Activated naive CD8-positive, alpha-beta T cell (primary cell): ENCODE measurements at regions not wholly inside any gene's neighbourhood (a gene's known extent, or its start where the extent isn't known, plus 50 kb on each side); places are given as distances from the start of the nearest gene placed in this dataset.
A peak's percentile ranks its signal among the peaks of the same experiment; 100 is the strongest.
"Not testable (repeated sequence)": the region's sequence is repeated elsewhere in the genome, so short reads cannot be mapped to it uniquely, and the experiment has no call there.

Source experiments
- H3K27ac Mint-ChIP-seq: one replicate; pipeline ENCODE4 v1.8.0; 2021; ENCODE audit warnings: mixed read lengths
- H3K27me3 Mint-ChIP-seq: one replicate; pipeline ENCODE4 v1.8.0; 2021; ENCODE audit warnings: mixed read lengths
- H3K36me3 Mint-ChIP-seq: one replicate; pipeline ENCODE4 v1.8.0; 2021; ENCODE audit warnings: mixed read lengths
- H3K4me1 Mint-ChIP-seq: one replicate; pipeline ENCODE4 v1.8.0; 2021; ENCODE audit warnings: low read depth, mixed read lengths
- H3K4me3 Mint-ChIP-seq: one replicate; pipeline ENCODE4 v1.8.0; 2021; ENCODE audit warnings: mild to moderate bottlenecking, mixed read lengths
- H3K9me3 Mint-ChIP-seq: one replicate; pipeline ENCODE4 v1.8.0; 2021; ENCODE audit warnings: low read depth, mixed read lengths

GRCh38 chr6:33897189-33897780 lies 93.5 kb upstream of the MLN start:
- no peaks in the 10 kb centered on the region for H3K36me3 Mint-ChIP-seq
- H3K4me3 Mint-ChIP-seq: no peak overlapping the region
- H3K27ac Mint-ChIP-seq: no peak overlapping the region
- H3K4me1 Mint-ChIP-seq: peaks cover 42% of the 10 kb centered on the region
- H3K27me3 Mint-ChIP-seq: no peaks in the 10 kb centered on the region
- no peaks in the 10 kb centered on the region for H3K9me3 Mint-ChIP-seq

GRCh38 chr6:33896391-33897188 lies 92.8 kb upstream of the MLN start:
- Mint-ChIP-seq H3K9me3 (no peaks in the 10 kb centered on the region), H3K4me1 (peaks cover 37% of the 10 kb centered on the region), H3K4me3 (no peak overlapping the region), H3K27me3 (no peaks in the 10 kb centered on the region), H3K36me3 (no peaks in the 10 kb centered on the region), H3K27ac (no peak overlapping the region)

GRCh38 chr6:33895988-33896387 lies 92.2 kb upstream of the MLN start:
- H3K4me1 Mint-ChIP-seq: peaks cover 33% of the 10 kb centered on the region
- H3K4me3 Mint-ChIP-seq: no peak overlapping the region
- no peak overlapping the region for H3K27ac Mint-ChIP-seq
- H3K9me3 Mint-ChIP-seq: no peaks in the 10 kb centered on the region
- H3K27me3 Mint-ChIP-seq: no peaks in the 10 kb centered on the region
- no peaks in the 10 kb centered on the region for H3K36me3 Mint-ChIP-seq

- H3K27ac Mint-ChIP-seq: no peak overlapping the region
- peaks cover 32% of the 10 kb centered on the region for H3K4me1 Mint-ChIP-seq
Measured at GRCh38 chr6:33895296-33895695, 91.5 kb upstream of the MLN start.

GRCh38 chr6:33894438-33894837 lies 90.6 kb upstream of the MLN start:
- no peaks in the 10 kb centered on the region for H3K36me3 Mint-ChIP-seq
- no peaks in the 10 kb centered on the region for H3K9me3 Mint-ChIP-seq
- no peak overlapping the region for H3K4me3 Mint-ChIP-seq
- no peaks in the 10 kb centered on the region for H3K27me3 Mint-ChIP-seq
- peaks cover 32% of the 10 kb centered on the region for H3K4me1 Mint-ChIP-seq
- H3K27ac Mint-ChIP-seq: no peak overlapping the region

More at GRCh38 chr6:33895296-33895695, 91.5 kb upstream of the MLN start:
- Mint-ChIP-seq H3K27me3 (no peaks in the 10 kb centered on the region), H3K4me3 (no peak overlapping the region), H3K9me3 (no peaks in the 10 kb centered on the region), H3K36me3 (no peaks in the 10 kb centered on the region)

- Mint-ChIP-seq H3K27ac (no peak overlapping the region), H3K36me3 (no peaks in the 10 kb centered on the region), H3K4me3 (no peak overlapping the region), H3K4me1 (peaks cover 33% of the 10 kb centered on the region), H3K27me3 (no peaks in the 10 kb centered on the region), H3K9me3 (no peaks in the 10 kb centered on the region)
Measured at GRCh38 chr6:33892581-33893346, 89.0 kb upstream of the MLN start.

GRCh38 chr6:33888664-33889200 lies 84.9 kb upstream of the MLN start:
- H3K27me3 Mint-ChIP-seq: no peaks in the 10 kb centered on the region
- no peaks in the 10 kb centered on the region for H3K36me3 Mint-ChIP-seq
- no peak overlapping the region for H3K4me3 Mint-ChIP-seq
- H3K9me3 Mint-ChIP-seq: no peaks in the 10 kb centered on the region
- H3K4me1 Mint-ChIP-seq: peaks cover 15% of the 10 kb centered on the region
- no peak overlapping the region for H3K27ac Mint-ChIP-seq

GRCh38 chr6:33888183-33888582 lies 84.4 kb upstream of the MLN start:
- H3K9me3 Mint-ChIP-seq: no peaks in the 10 kb centered on the region
- H3K36me3 Mint-ChIP-seq: no peaks in the 10 kb centered on the region
- no peak overlapping the region for H3K27ac Mint-ChIP-seq
- no peaks in the 10 kb centered on the region for H3K27me3 Mint-ChIP-seq
- peaks cover 15% of the 10 kb centered on the region for H3K4me1 Mint-ChIP-seq
- no peak overlapping the region for H3K4me3 Mint-ChIP-seq

GRCh38 chr6:33886673-33887144 lies 82.9 kb upstream of the MLN start:
- no peak overlapping the region for H3K27ac Mint-ChIP-seq

GRCh38 chr6:33885132-33886057 lies 81.6 kb upstream of the MLN start:
- Mint-ChIP-seq H3K9me3 (no peaks in the 10 kb centered on the region), H3K27me3 (no peaks in the 10 kb centered on the region), H3K4me3 (no peak overlapping the region), H3K36me3 (no peaks in the 10 kb centered on the region), H3K27ac (no peak overlapping the region), H3K4me1 (peaks cover 19% of the 10 kb centered on the region)

More at GRCh38 chr6:33886673-33887144, 82.9 kb upstream of the MLN start:
- Mint-ChIP-seq H3K36me3 (no peaks in the 10 kb centered on the region), H3K4me3 (peak overlapping the region; percentile 12), H3K27me3 (no peaks in the 10 kb centered on the region), H3K4me1 (peaks cover 15% of the 10 kb centered on the region), H3K9me3 (no peaks in the 10 kb centered on the region)

GRCh38 chr6:33883621-33884020 lies 79.8 kb upstream of the MLN start:
- peaks cover 19% of the 10 kb centered on the region for H3K4me1 Mint-ChIP-seq
- not testable (repeated sequence) for H3K27ac Mint-ChIP-seq, H3K9me3 Mint-ChIP-seq, H3K4me3 Mint-ChIP-seq, H3K36me3 Mint-ChIP-seq, H3K27me3 Mint-ChIP-seq

GRCh38 chr6:33882154-33882553 lies 78.4 kb upstream of the MLN start:
- no peak overlapping the region for H3K27ac Mint-ChIP-seq
- H3K27me3 Mint-ChIP-seq: no peaks in the 10 kb centered on the region
- no peaks in the 10 kb centered on the region for H3K9me3 Mint-ChIP-seq
- H3K4me1 Mint-ChIP-seq: peaks cover 14% of the 10 kb centered on the region
- no peak overlapping the region for H3K4me3 Mint-ChIP-seq
- H3K36me3 Mint-ChIP-seq: no peaks in the 10 kb centered on the region

GRCh38 chr6:33880766-33881165 lies 77.0 kb upstream of the MLN start:
- Mint-ChIP-seq H3K9me3 (no peaks in the 10 kb centered on the region), H3K36me3 (no peaks in the 10 kb centered on the region), H3K27me3 (no peaks in the 10 kb centered on the region), H3K4me1 (peaks cover 6% of the 10 kb centered on the region), H3K4me3 (no peak overlapping the region), H3K27ac (peak overlapping the region; percentile 8)

- Mint-ChIP-seq H3K27me3 (no peaks in the 10 kb centered on the region), H3K4me1 (peaks cover 6% of the 10 kb centered on the region), H3K27ac (no peak overlapping the region), H3K9me3 (no peaks in the 10 kb centered on the region), H3K4me3 (no peak overlapping the region), H3K36me3 (no peaks in the 10 kb centered on the region)
Measured at GRCh38 chr6:33880104-33880678, 76.4 kb upstream of the MLN start.
